SK-N-MC (cell line): ENCODE measurements at regions not wholly inside any gene's neighbourhood (a gene's known extent, or its start where the extent isn't known, plus 50 kb on each side); places are given as distances from the start of the nearest gene placed in this dataset.
"Not testable (repeated sequence)": the region's sequence is repeated elsewhere in the genome, so short reads cannot be mapped to it uniquely, and the experiment has no call there.

Experiments used
- EZH2 ChIP-seq: fragments of 200-600 bp; sonication (generic); IDR thresholded peaks from one replicate; pipeline ENCODE4 v1.6.1; 2017; ENCODE audit warnings: antibody characterized with exemption
- POLR2AphosphoS5 ChIP-seq: IDR thresholded peaks from 2 replicates; pipeline ENCODE4 v1.6.1; 2012; ENCODE audit warnings: mild to moderate bottlenecking, low read depth, low read length, borderline replicate concordance

DNA sequence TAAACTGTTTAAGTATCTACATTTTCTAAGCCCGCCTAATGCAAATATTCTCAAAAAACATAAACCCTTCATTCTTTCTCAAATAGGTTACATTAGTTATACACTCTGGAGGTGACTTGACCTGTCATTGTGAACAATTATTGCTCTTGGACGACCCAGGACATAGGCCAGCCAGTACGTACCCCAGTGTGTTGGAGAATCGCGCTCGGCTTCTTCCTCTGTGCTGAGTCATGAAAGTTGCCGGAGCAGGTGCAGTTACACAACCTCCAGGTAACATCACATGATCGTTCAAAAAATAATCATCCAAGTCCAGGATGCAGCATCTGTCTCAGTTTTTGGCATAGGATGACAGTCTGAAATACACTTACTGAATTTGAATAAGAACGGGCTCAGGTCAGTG, 71.9 kb upstream of the SAMD11 start:
- not testable (repeated sequence) for TF ChIP-seq EZH2, POLR2AphosphoS5
